Activated CD8-positive, alpha-beta T cell treated with anti-CD3 and anti-CD28 coated beads for 36 hours (primary cell): ENCODE measurements at regions not wholly inside any gene's neighbourhood (a gene's known extent, or its start where the extent isn't known, plus 50 kb on each side); places are given as distances from the start of the nearest gene placed in this dataset.

ENCODE experiments used
- ATAC-seq: fragments of 200-7000 bp; cut with Tn5 transposase; one replicate; pipeline ENCODE4 v1.10.0; 2021; ENCODE audit warnings: mild to moderate bottlenecking, moderate library complexity
- CTCF ChIA-PET: fragments of 350-600 bp; sonication (Branson Sonifier 250); formaldehyde crosslinking; loops from one replicate; lab custom pipeline; 2021; ENCODE audit warnings: antibody characterized with exemption; lab: Charles Lee
- POLR2A ChIA-PET: fragments of 350-600 bp; sonication (Branson Sonifier 250); formaldehyde crosslinking; loops from one replicate; lab custom pipeline; 2021; ENCODE audit warnings: antibody characterized with exemption; lab: Charles Lee
- DNase-seq: peaks from one replicate; pipeline ENCODE4 v3.0.0-alpha.2; 2020
- H3K27ac Mint-ChIP-seq: one replicate; pipeline ENCODE4 v1.8.0; 2021; ENCODE audit warnings: mild to moderate bottlenecking, mixed read lengths
- H3K27me3 Mint-ChIP-seq: one replicate; pipeline ENCODE4 v1.8.0; 2021; ENCODE audit warnings: mixed read lengths
- H3K36me3 Mint-ChIP-seq: one replicate; pipeline ENCODE4 v1.8.0; 2021; ENCODE audit warnings: low read depth, mixed read lengths
- H3K4me1 Mint-ChIP-seq: one replicate; pipeline ENCODE4 v1.8.0; 2021; ENCODE audit warnings: low read depth, mixed read lengths
- H3K4me3 Mint-ChIP-seq: one replicate; pipeline ENCODE4 v1.8.0; 2021; ENCODE audit warnings: mild to moderate bottlenecking, moderate library complexity, mixed read lengths
- H3K9me3 Mint-ChIP-seq: one replicate; pipeline ENCODE4 v1.8.0; 2021; ENCODE audit warnings: mixed read lengths
- CTCF ChIP-seq: fragments of 200-600 bp; IDR thresholded peaks from one replicate; pipeline ENCODE4 v1.8.0; 2022; ENCODE audit warnings: antibody characterized with exemption, mild to moderate bottlenecking
- intact Hi-C: fragments of 100-400 bp; cut with micrococcal nuclease; formaldehyde crosslinking; loops from one replicate; pipeline ENCODE4 v1.10.0; 2022

DNA sequence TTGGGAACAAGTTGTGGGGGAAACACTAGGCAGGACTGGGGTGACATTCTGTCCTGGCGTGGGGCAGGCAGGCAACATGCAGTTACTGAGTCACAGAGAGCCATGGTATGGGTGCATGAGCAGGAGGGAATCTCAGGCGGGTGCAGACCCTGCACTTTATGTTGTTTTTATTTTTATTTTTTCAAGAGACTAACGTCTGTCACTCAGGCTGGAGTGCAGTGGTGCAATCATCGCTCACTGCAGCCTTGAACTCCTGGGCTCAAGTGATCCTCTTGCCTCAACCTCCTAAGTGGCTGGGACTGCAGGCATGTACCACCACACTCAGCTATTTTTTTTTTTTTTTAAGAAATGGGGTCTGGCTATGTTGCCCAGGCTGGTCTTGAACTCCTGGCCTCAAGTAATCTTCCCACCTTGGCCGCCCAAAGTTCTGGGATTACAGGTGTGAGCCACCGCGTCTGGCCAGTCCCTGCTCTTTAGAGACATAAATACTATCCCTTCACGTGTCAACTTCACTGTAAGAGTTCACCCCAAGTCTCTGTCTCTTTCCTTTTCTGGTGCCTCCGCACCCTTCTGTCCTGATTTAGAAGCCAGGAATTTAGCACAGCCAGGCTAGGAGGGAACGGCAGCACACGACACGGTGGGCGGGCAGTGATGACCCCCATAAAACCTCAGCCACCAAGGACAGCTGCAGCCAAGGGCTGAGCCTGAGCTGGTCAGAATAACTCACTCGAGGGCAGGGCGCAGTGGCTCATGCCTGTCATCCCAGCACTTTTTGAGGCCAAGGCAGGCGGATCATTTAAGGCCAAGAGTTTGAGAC lies 72.8 kb upstream of the IQSEC1 start:
- POLR2A ChIA-PET = no interaction called here
- TF ChIP-seq CTCF = no peak
- peaks cover under 1% of the 10 kb centered on the region for H3K27me3 Mint-ChIP-seq
- CTCF ChIA-PET = no interaction called here
- no peak overlapping the region for H3K4me3 Mint-ChIP-seq
- DNase-seq = no peak
- H3K4me1 Mint-ChIP-seq = peaks cover 4% of the 10 kb centered on the region
- no peaks in the 10 kb centered on the region for H3K9me3 Mint-ChIP-seq
- H3K27ac Mint-ChIP-seq = no peak overlapping the region
- ATAC-seq = no peak
- no peaks in the 10 kb centered on the region for H3K36me3 Mint-ChIP-seq
- intact Hi-C loops = no loop called here

DNA sequence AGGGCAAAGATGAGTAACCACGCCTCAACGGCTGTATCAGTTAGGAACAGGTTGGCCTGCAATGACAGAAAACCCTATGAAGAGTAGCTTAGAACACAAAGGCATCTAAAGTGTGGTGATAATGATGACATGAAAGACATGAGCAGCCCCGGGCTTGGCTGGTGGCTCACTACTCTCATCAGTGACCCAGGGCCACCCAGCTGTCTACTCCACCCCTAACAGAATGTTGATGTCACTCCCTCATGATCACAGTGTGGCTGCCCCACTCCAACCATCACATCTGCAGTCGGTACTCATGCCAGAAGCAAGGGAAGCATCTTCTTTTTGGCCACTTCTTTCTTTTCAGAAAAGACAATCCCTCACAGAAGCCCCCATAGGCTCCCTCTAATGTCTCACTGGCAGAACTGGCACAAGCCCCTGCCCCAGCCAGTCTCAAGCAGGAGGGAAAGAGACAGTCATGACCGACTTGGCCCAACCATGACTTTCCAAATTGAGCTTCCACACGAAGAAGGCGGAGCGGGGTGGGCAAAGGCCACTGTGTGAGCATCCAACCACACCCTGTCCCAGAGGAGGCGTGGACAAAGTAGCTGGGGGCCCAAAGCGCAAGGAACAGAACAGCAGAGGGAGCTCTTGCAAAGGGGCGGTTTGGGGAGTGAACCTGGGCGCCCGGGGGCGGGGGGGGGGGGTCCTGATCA lies 72.0 kb upstream of the IQSEC1 start:
- Mint-ChIP-seq H3K9me3 (no peaks in the 10 kb centered on the region), H3K36me3 (no peaks in the 10 kb centered on the region), H3K4me1 (peaks cover 4% of the 10 kb centered on the region), H3K27me3 (peaks cover 2% of the 10 kb centered on the region), H3K27ac (no peak overlapping the region), H3K4me3 (no peak overlapping the region)
- no peak for TF ChIP-seq CTCF
- ATAC-seq = no peak
- intact Hi-C loops = no loop called here
- DNase-seq = no peak
- CTCF ChIA-PET = no interaction called here
- POLR2A ChIA-PET = no interaction called here

- no peak for DNase-seq
- ATAC-seq = no peak
- POLR2A ChIA-PET = no interaction called here
- Mint-ChIP-seq H3K4me1 (no peaks in the 10 kb centered on the region), H3K9me3 (no peaks in the 10 kb centered on the region), H3K27me3 (peaks cover 2% of the 10 kb centered on the region), H3K4me3 (no peak overlapping the region), H3K27ac (no peak overlapping the region), H3K36me3 (no peaks in the 10 kb centered on the region)
- CTCF ChIA-PET = no interaction called here
- TF ChIP-seq CTCF = no peak
- intact Hi-C loops = no loop called here
Measured at GRCh38 chr3:13144163-13145023, 71.2 kb upstream of the IQSEC1 start.

DNA sequence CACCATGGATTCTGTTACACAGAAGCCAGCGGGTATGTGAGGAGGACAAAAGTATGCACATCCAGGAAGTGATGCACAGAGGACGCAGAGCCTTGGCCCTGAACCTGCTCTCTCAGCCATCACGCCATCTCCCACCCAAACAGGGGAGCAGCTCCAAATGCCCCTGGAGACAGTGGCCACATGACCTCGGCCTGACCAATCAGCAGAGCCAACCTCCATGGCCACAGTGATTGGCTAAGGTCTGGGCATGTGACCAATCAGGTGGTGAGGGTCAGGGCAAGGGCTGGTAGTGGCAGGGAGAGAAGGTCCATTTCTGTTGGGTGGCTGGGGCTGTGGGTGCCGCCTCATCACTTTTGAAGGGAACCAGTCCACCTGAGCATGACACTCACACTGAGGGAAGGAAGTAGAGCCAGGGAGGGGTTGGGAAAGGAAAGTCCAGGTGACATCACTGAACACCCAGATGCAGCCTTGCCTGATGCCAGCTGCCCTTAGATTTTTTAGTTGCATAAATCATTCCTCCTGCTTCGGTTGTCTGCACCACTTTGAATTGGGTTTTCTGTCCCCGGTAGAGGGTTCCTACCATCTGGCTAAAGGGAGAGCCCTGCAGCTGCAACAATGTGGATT lies 70.3 kb upstream of the IQSEC1 start:
- POLR2A ChIA-PET = no interaction called here
- Mint-ChIP-seq H3K4me1 (peaks cover 2% of the 10 kb centered on the region), H3K9me3 (no peaks in the 10 kb centered on the region), H3K27me3 (peaks cover 2% of the 10 kb centered on the region), H3K36me3 (no peaks in the 10 kb centered on the region), H3K4me3 (no peak overlapping the region), H3K27ac (no peak overlapping the region)
- no peak for DNase-seq
- no peak for TF ChIP-seq CTCF
- CTCF ChIA-PET = interaction anchor here (1.1 kb wide), 1 partner anchor 333 kb away, joined by 3 read pairs; no protein-coding TSS in a partner anchor
- intact Hi-C loops = no loop called here
- no peak for ATAC-seq
